ENCODE measurements at regions not wholly inside any gene's neighbourhood (a gene's known extent, or its start where the extent isn't known, plus 50 kb on each side); places are given as distances from the start of the nearest gene placed in this dataset.

DNA sequence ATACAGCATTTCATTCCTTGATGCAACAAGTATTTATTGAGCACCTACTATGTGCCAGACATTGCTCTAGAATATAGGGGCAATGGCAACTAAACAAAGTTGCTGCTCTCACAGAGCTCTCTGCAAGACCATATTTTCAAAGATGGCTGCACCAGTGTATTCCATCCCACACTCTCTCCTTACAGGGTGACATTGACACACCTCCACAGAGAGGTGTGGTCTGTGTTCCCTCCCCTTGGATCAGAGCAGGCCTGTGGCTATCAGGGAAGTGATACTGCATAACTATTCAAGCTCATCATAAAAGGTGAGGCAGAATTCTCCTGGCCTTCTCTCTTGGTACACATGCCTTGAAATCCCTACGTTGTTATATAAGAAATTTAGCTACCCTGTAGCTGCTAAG, 95.3 kb upstream of the SOD3 start:
- Histone ChIP-seq H4K91ac (ENCODE audit: insufficient read depth, low read depth, low read length) (no peak overlapping the region), H3K14ac (replicated peaks; ENCODE audit: low read depth, low read length) (no peak overlapping the region), H2AK9ac (replicated peaks; ENCODE audit: low read depth, low read length, poor library complexity) (no peak overlapping the region), H3K18ac (ENCODE audit: low read depth, low read length) (no peak overlapping the region), H3K36me3 (ENCODE audit: control insufficient read depth, insufficient read depth, low read length) (no peaks in the 10 kb centered on the region), H2BK15ac (ENCODE audit: low read depth, low read length) (no peak overlapping the region), H3K9me3 (ENCODE audit: control insufficient read depth, insufficient read depth, low read length) (no peaks in the 10 kb centered on the region), H2BK120ac (ENCODE audit: low read depth, low read length) (no peak overlapping the region), H3K4ac (ENCODE audit: low read depth, low read length) (no peak overlapping the region), H2AK5ac (ENCODE audit: low read depth, low read length) (no peak overlapping the region), H3K4me3 (ENCODE audit: insufficient read depth, low read depth, low read length) (no peak overlapping the region), H3K4me1 (ENCODE audit: control insufficient read depth, insufficient read depth, low read length) (peaks cover 4% of the 10 kb centered on the region; the same call in 1 of the 2 replicates), H3K9ac (ENCODE audit: low read depth, low read length) (no peak overlapping the region), H2BK5ac (ENCODE audit: low read depth, low read length, poor library complexity, severe bottlenecking) (no peak overlapping the region), H4K5ac (ENCODE audit: low read depth, low read length) (no peak overlapping the region), H2BK20ac (ENCODE audit: low read depth, low read length) (no peak overlapping the region), H3K9me1 (ENCODE audit: insufficient read depth, low read length) (no peaks in the 10 kb centered on the region), H2AFZ (replicated peaks; ENCODE audit: low read length, poor library complexity) (no peak overlapping the region), H4K20me1 (ENCODE audit: insufficient read depth, low read length) (no peaks in the 10 kb centered on the region), H4K8ac (ENCODE audit: low read depth in 2 of 2, low read length in 2 of 2) (no peak overlapping the region), H3K4me2 (ENCODE audit: low read depth, low read length) (no peak overlapping the region), H3K56ac (ENCODE audit: extremely low read depth, insufficient read depth, low read length) (no peak overlapping the region), H3K27me3 (ENCODE audit: control insufficient read depth, insufficient read depth, low read length) (peaks cover 5% of the 10 kb centered on the region), H3K23ac (ENCODE audit: low read depth, low read length) (no peak overlapping the region), H3K27ac (ENCODE audit: insufficient read depth, low read length) (no peak overlapping the region), H3K79me1 (ENCODE audit: low read depth in 1 of 2, low read length in 2 of 2) (no peaks in the 10 kb centered on the region)
- ATAC-seq (ENCODE audit: low read depth) (no peak), DNase-seq (no peak)
- CTCF ChIA-PET: no interaction called here
- in situ Hi-C loops (cut with MboI; ENCODE audit: low sequenced_read_pairs): no loop called here
- dilution Hi-C loops (cut with HindIII; ENCODE audit: low sequenced_read_pairs, unreplicated experiment): no loop called here
- TF ChIP-seq MXI1 (IDR thresholded peaks at IDR 0.05; ENCODE audit: borderline replicate concordance, low read depth, low read length): no peak
- TF ChIP-seq BHLHE40 (IDR thresholded peaks at IDR 0.05; ENCODE audit: low read depth, low read length): no peak
- TF ChIP-seq, protein P1, sequence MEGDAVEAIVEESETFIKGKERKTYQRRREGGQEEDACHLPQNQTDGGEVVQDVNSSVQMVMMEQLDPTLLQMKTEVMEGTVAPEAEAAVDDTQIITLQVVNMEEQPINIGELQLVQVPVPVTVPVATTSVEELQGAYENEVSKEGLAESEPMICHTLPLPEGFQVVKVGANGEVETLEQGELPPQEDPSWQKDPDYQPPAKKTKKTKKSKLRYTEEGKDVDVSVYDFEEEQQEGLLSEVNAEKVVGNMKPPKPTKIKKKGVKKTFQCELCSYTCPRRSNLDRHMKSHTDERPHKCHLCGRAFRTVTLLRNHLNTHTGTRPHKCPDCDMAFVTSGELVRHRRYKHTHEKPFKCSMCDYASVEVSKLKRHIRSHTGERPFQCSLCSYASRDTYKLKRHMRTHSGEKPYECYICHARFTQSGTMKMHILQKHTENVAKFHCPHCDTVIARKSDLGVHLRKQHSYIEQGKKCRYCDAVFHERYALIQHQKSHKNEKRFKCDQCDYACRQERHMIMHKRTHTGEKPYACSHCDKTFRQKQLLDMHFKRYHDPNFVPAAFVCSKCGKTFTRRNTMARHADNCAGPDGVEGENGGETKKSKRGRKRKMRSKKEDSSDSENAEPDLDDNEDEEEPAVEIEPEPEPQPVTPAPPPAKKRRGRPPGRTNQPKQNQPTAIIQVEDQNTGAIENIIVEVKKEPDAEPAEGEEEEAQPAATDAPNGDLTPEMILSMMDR (conservative IDR thresholded peaks at IDR 0.05; ENCODE audit: low read depth, low read length): no peak
- TF ChIP-seq MAZ (IDR thresholded peaks at IDR 0.05; ENCODE audit: borderline replicate concordance, low read depth, low read length): no peak
- TF ChIP-seq POLR2A (IDR thresholded peaks at IDR 0.05; ENCODE audit: low read depth, low read length): no peak
- no peak for TF ChIP-seq RCOR1 (IDR thresholded peaks at IDR 0.05; ENCODE audit: insufficient replicate concordance, low read length)
- no peak for TF ChIP-seq CEBPB (IDR thresholded peaks at IDR 0.05; ENCODE audit: low read depth, low read length)
- TF ChIP-seq SMC3 (IDR thresholded peaks at IDR 0.05; ENCODE audit: low read depth, low read length): no peak
- no peak for TF ChIP-seq NFE2L2 (IDR thresholded peaks at IDR 0.05; ENCODE audit: low read depth, low read length)
- no peak for TF ChIP-seq USF2 (IDR thresholded peaks at IDR 0.05; ENCODE audit: low read depth, low read length)
- no peak for TF ChIP-seq ELK1 (IDR thresholded peaks at IDR 0.05; ENCODE audit: borderline replicate concordance, low read depth, low read length)
- intact Hi-C loops (cut with micrococcal nuclease): no loop called here
- no CpG with 5 or more reads among the region's 1 CpG for WGBS, 2 experiments (ENCODE audit: extremely low coverage in 2 of 2, insufficient read length in 1 of 2)
- no TSS peak for BruUV-seq (replicated peaks)
- POLR2A ChIA-PET (ENCODE audit: unreplicated experiment): no interaction called here

All from IMR-90 (cell line).